H54 (cell line): ENCODE measurements at regions not wholly inside any gene's neighbourhood (a gene's known extent, or its start where the extent isn't known, plus 50 kb on each side); places are given as distances from the start of the nearest gene placed in this dataset.
"Not testable (repeated sequence)": the region's sequence is repeated elsewhere in the genome, so short reads cannot be mapped to it uniquely, and the experiment has no call there.

Experiments
- DNase-seq: peaks from one replicate; pipeline ENCODE4 v3.0.0; 2011; ENCODE audit warnings: low spot score, mixed read lengths; ENCODE audit not compliant: insufficient read length
- FAIRE-seq: peaks from 3 replicates; lab custom pipeline; 2011; peaks lifted over from hg19 to GRCh38; lab: Jason Lieb, UNC
- POLR2A ChIP-seq: IDR thresholded peaks from 2 replicates; pipeline ENCODE4 v1.6.1; 2011; ENCODE audit warnings: low read depth, mild to moderate bottlenecking, low read length

DNA sequence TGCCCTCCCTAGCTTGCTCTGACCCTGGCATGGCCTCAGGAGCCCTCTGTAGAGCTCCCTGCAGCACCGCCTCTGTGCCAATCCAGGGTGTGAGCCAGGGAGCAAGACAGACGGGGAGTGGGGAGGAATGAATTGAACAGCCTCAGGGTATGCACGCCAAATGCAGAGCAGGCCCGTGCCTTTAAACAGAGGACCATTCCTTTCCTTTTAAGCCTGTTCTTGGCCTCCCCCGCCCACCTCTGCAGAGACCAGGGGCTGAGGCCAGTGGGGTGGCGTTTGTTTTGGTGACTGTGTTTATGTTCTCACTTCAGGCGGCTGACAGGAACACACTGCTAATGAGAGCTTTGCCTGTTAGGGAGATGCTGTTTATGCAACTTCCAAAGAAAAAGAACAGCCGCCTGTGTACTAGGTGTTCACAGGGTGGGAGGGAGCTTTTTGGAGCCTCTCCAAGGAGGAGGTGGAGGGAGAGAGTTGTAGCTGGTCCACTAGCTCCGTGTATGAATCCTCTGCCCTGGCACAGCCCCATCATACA is 528.1 kb upstream of the DPP6 start:
- FAIRE-seq (no peak), DNase-seq (no peak)
- no peak for TF ChIP-seq POLR2A

- FAIRE-seq (no peak), DNase-seq (no peak)
Observed at GRCh38 chr7:153529100-153529499, 523.1 kb upstream of the DPP6 start.

GRCh38 chr7:153529651-153530165 is 522.5 kb upstream of the DPP6 start:
- no peak for FAIRE-seq
- no peak for TF ChIP-seq POLR2A
- no peak for DNase-seq

More at GRCh38 chr7:153529100-153529499, 523.1 kb upstream of the DPP6 start:
- no peak for TF ChIP-seq POLR2A

DNA sequence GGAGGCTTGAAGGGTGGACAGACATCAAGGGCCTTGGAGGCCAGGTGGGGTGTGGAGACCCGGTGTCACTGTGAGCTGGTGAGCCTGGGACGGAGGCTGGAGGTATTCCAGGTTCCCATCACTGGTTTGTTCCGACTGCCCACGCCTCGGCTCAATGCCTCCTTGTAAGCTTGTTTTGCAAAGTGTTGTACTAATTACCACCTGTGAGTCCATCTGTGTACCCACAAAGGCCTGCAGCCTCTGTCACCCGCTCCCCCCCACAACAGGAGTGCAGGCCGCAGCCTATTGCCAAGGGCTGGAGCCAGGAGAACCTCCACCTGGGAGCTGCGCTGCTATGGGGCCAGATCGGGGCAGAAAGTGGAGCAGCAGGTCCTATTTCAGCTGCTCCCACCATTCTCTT is 521.8 kb upstream of the DPP6 start:
- DNase-seq = no peak
- no peak for FAIRE-seq
- TF ChIP-seq POLR2A = no peak

- no peak for FAIRE-seq
- no peak for TF ChIP-seq POLR2A
- no peak for DNase-seq
Observed at GRCh38 chr7:153532326-153532725, 519.9 kb upstream of the DPP6 start.

DNA sequence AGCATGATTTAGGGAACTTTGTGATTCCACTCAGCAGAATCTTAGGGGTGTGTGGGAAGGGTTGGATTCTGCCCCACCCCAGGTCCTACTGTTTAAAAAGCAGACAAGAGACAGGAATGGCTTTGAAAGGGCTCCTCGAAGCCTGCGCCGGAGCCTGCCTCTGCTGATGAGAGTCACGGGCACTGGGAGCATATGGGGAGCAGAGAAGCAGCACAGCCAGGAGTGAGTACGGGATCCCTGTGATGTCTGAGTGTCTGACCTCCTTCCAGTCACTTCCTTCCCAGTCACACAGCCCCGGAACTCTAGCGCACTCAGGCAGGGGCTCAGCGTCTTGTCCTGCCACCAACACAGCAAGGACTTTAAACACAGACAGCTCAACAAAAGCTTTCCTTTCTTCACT is 514.9 kb upstream of the DPP6 start:
- no peak for TF ChIP-seq POLR2A
- FAIRE-seq (no peak), DNase-seq (no peak)

- no peak for TF ChIP-seq POLR2A
- FAIRE-seq (no peak), DNase-seq (no peak)
Observed at GRCh38 chr7:153541903-153542302, 510.3 kb upstream of the DPP6 start.

- no peak for FAIRE-seq
- no peak for TF ChIP-seq POLR2A
- no peak for DNase-seq
Observed at GRCh38 chr7:153543232-153543631, 509.0 kb upstream of the DPP6 start.

- FAIRE-seq = no peak
- no peak for DNase-seq
- TF ChIP-seq POLR2A = no peak
Observed at GRCh38 chr7:153550173-153550572, 502.0 kb upstream of the DPP6 start.

GRCh38 chr7:153564391-153564790 is 487.8 kb upstream of the DPP6 start:
- FAIRE-seq (no peak), DNase-seq (no peak)
- TF ChIP-seq POLR2A = no peak

DNA sequence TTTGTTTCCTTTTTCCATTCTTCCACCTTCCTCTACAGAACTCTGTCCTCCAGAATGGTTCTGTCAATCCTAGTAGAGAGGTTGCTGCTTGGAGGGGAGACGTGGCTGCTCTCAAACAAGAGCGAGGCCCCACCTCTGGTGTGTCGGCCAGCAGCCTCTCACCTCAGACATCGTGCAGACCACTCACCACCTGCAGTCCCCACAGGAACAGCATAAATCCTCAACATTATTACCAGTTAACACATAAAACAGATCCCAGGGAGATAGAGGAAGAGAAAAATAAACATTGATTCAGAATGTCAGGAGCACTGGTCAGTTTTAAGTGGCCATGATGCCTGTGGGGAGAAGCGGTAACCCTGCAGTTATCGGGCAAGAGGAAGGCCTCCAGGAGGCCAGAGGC is 485.9 kb upstream of the DPP6 start:
- no peak for TF ChIP-seq POLR2A
- DNase-seq = no peak
- no peak for FAIRE-seq

GRCh38 chr7:153567426-153567825 is 484.8 kb upstream of the DPP6 start:
- FAIRE-seq (no peak), DNase-seq (no peak)
- TF ChIP-seq POLR2A = no peak

DNA sequence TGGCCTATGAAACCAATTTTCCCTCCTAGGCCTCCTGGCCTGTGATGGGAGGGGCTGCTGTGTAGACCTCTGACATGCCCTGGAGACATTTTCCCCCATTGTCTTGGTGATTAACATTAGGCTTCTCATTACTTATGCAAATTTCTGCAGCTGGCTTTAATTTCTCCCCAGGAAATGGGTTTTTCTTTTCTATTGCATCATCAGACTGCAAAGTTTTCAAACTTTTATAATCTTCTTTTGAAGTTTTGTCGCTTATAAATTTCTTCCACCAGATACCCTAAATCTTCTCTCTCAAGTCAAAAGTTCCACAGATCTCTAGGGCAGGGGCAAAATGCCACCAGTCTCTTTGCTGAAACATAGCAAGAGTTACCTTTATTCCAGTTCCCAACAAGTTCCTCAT is 482.7 kb upstream of the DPP6 start:
- FAIRE-seq, DNase-seq: not testable (repeated sequence)

DNA sequence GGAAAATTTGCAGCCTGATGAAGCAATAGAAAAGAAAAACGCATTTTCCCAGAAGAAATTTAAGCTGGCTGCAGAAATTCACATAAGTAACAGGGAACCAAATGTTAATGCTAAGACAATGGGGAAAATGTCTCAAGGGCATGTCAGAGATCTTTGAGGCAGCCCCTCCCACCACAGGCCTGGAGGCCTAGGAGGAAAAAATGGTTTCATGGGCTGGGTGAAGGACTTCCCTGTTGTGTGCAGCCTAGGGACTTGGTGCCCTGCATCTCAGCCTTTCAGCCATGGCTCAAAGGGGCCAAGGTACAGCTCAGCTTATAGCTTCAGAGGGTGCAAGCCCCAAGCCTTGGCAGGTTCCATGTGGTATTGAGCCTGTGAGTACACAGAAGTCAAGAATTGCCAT is 476.1 kb upstream of the DPP6 start:
- DNase-seq = no peak

GRCh38 chr7:153581419-153581818 is 470.8 kb upstream of the DPP6 start:
- no peak for TF ChIP-seq POLR2A
- DNase-seq (no peak), FAIRE-seq (no peak)

More for the DNA sequence above, 476.1 kb upstream of the DPP6 start:
- TF ChIP-seq POLR2A = no peak
- FAIRE-seq = no peak
